Spleen (tissue), 11 donors: ENCODE measurements at regions not wholly inside any gene's neighbourhood (a gene's known extent, or its start where the extent isn't known, plus 50 kb on each side); places are given as distances from the start of the nearest gene placed in this dataset.

Experiments used
- DNase-seq: peaks from one replicate; pipeline ENCODE4 v3.0.0-alpha.2; 2020
- H3K27ac ChIP-seq, 8 donors: fragments of 200-600 bp; sonication (generic) in 7 of 8; 1 replicate in 4 of 8; 2 replicates in 4 of 8; pipeline versions ENCODE4 v1.5.0 to v1.8.0; 2016 to 2021; ENCODE audit warnings: inconsistent platforms in 4 of 8, mild to moderate bottlenecking in 4 of 8, moderate library complexity in 1 of 8
- H3K27me3 ChIP-seq, 7 donors: fragments of 200-600 bp; sonication (generic) in 6 of 7; replicated peaks in 1 of 7; 1 replicate in 4 of 7; 2 replicates in 3 of 7; pipeline versions ENCODE4 v1.5.0 to v1.8.0; 2016 to 2021; ENCODE audit warnings: inconsistent platforms in 3 of 7, mild to moderate bottlenecking in 1 of 7
- H3K36me3 ChIP-seq, 6 donors: fragments of 200-600 bp; sonication (generic) in 5 of 6; 1 replicate in 4 of 6; 2 replicates in 2 of 6; pipeline versions ENCODE4 v1.5.0 to v1.8.0; 2016 to 2021; ENCODE audit warnings: inconsistent platforms in 2 of 6
- H3K4me1 ChIP-seq, 6 donors: fragments of 200-600 bp; sonication (generic) in 5 of 6; 1 replicate in 3 of 6; 2 replicates in 3 of 6; pipeline versions ENCODE4 v1.5.0 to v1.8.0; 2016 to 2021; ENCODE audit warnings: inconsistent platforms in 3 of 6
- H3K4me3 ChIP-seq, 8 donors: fragments of 200-600 bp; sonication (generic) in 7 of 8; 1 replicate in 4 of 8; 2 replicates in 4 of 8; pipeline versions ENCODE4 v1.5.0 to v1.8.0; 2016 to 2021; ENCODE audit warnings: inconsistent platforms in 4 of 8, mild to moderate bottlenecking in 4 of 8, moderate library complexity in 2 of 8
- H3K9me3 ChIP-seq, 8 donors: fragments of 200-600 bp; sonication (generic) in 7 of 8; 1 replicate in 4 of 8; 2 replicates in 4 of 8; pipeline versions ENCODE4 v1.5.0 to v1.8.0; 2016 to 2021; ENCODE audit warnings: inconsistent platforms in 4 of 8
- POLR2A ChIP-seq, 3 donors: fragments of 450-650 bp; IDR thresholded peaks; one replicate each; pipeline ENCODE4 v1.5.1; 2017; ENCODE audit warnings: antibody characterized with exemption in 3 of 3, mild to moderate bottlenecking in 1 of 3
- POLR2AphosphoS5 ChIP-seq, 3 donors: sonication (generic); formaldehyde crosslinking; IDR thresholded peaks; one replicate each; pipeline ENCODE4 v1.5.1; 2017; ENCODE audit warnings: antibody characterized with exemption in 3 of 3
- WGBS, 5 donors: extraction: QIAGEN DNeasy Blood & Tissue Kit in 3 of 5; methylation state at CpG; one replicate each; pipeline versions ENCODE4 v1.1.5 to v1.1.7; 2013 to 2018; 5-methylcytosine and 5-hydroxymethylcytosine counted together
- intact Hi-C: fragments of 100-400 bp; cut with DNase I; formaldehyde crosslinking; loops from one replicate; pipeline ENCODE4 v1.15.0; 2023; ENCODE audit warnings: low total_unique reads
- TF ChIP-seq, protein P1 (sequence below), 11 experiments: fragments of 200-600 bp in 7 of 11; fragments of 450-650 bp in 4 of 11; sonication (generic) in 4 of 11; IDR thresholded peaks in 8 of 11; conservative IDR thresholded peaks in 3 of 11; 1 replicate in 7 of 11; 2 replicates in 4 of 11; pipeline versions ENCODE4 v1.4.0 to v1.8.0; 2016 to 2021; ENCODE audit warnings: antibody characterized with exemption in 11 of 11, inconsistent platforms in 4 of 11, mild to moderate bottlenecking in 1 of 11
- donor health status: healthy with polysubstance abuse.
- donor health status: DM: no; HTN: no; CAD: no; lungs with moderate emphysema.
- donor health status: DM: no; HTN: no; CAD: no.
- donor health status: Bipolar disorder and iron deficiency.
- donor health status: healthy.
- donor health status: DM: no; HTN: no; CAD: no.
- donor health status: DM: yes; HTN: yes; CAD: no.

DNA sequence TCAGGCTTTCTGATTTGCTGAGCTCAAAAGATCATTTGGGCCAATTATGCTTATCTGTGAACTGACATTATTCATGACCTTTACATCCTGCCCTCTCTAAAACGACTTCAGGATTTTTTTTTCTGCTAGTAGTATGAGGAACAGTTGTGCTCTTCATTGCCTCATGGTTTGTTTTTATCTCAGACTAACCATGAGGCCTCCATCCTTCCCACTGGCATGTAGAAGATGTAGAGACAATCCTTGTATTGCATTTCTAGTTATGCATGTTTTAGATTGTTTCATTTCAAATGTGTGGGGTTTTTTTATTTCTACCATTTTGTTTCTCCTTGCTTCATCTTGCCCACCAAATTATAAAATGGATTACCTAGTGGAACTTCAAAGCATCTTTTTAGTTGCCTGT is 82.8 kb upstream of the C1orf87 start:
- 13 to 33% (median 31%) methylated on average over 1 of the region's 1 CpG for WGBS, 5 donors

DNA sequence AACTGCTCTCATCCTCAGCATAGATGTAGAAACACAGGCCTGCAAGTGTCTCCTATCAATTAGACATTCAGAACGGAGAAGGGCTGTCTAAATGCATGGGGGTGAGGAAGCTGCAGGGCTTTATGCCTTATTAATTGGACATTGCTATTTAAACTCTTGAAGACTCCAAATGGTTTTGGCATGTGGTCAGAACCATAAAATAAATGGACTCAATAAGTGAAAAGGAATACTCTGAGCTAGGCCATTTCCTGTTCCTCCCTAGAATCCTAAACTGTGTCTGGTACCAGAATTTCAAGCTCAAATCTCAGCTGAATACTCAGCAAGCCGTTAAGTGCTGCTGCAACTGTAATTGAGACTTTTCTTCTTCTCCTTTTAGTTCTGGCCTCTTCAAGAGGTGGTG is 80.4 kb upstream of the C1orf87 start:
- DNase-seq, result no peak
- intact Hi-C loops, result loop anchor here (10.0 kb wide), 1 partner anchor 891 kb away; no protein-coding TSS in a partner anchor
- H3K4me1 ChIP-seq, result peaks cover 0 to 6% (median 0%) of the 10 kb centered on the region in 6 donors
- H3K9me3 ChIP-seq, result no peaks in the 10 kb centered on the region
- no peaks in the 10 kb centered on the region for H3K27me3 ChIP-seq
- H3K4me3 ChIP-seq, result no peak overlapping the region
- TF ChIP-seq POLR2AphosphoS5 (IDR thresholded peaks at IDR 0.05) (no peak), POLR2A (IDR thresholded peaks at IDR 0.05) (no peak)
- TF ChIP-seq, protein P1, sequence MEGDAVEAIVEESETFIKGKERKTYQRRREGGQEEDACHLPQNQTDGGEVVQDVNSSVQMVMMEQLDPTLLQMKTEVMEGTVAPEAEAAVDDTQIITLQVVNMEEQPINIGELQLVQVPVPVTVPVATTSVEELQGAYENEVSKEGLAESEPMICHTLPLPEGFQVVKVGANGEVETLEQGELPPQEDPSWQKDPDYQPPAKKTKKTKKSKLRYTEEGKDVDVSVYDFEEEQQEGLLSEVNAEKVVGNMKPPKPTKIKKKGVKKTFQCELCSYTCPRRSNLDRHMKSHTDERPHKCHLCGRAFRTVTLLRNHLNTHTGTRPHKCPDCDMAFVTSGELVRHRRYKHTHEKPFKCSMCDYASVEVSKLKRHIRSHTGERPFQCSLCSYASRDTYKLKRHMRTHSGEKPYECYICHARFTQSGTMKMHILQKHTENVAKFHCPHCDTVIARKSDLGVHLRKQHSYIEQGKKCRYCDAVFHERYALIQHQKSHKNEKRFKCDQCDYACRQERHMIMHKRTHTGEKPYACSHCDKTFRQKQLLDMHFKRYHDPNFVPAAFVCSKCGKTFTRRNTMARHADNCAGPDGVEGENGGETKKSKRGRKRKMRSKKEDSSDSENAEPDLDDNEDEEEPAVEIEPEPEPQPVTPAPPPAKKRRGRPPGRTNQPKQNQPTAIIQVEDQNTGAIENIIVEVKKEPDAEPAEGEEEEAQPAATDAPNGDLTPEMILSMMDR (IDR thresholded peaks at IDR 0.05 in 8 of 11, conservative IDR thresholded peaks at IDR 0.05 in 3 of 11), result no peak
- WGBS, 5 donors, result 70 to 79% (median 71%) methylated on average over 2 of the region's 2 CpGs
- no peaks in the 10 kb centered on the region for H3K36me3 ChIP-seq
- peak overlapping the region in 5 of 8 donors; percentile 2 to 45 (median 43) for H3K27ac ChIP-seq

More for the DNA sequence above, 82.8 kb upstream of the C1orf87 start:
- H3K4me1 ChIP-seq, result peaks cover 0 to 6% (median 0%) of the 10 kb centered on the region in 6 donors
- intact Hi-C loops, result loop anchor here (10.0 kb wide), 1 partner anchor 888 kb away; no protein-coding TSS in a partner anchor
- no peaks in the 10 kb centered on the region for H3K27me3 ChIP-seq
- no peak overlapping the region for H3K4me3 ChIP-seq
- DNase-seq, result no peak
- TF ChIP-seq POLR2AphosphoS5 (IDR thresholded peaks at IDR 0.05) (no peak), POLR2A (IDR thresholded peaks at IDR 0.05) (no peak)
- TF ChIP-seq, protein P1 (IDR thresholded peaks at IDR 0.05 in 8 of 11, conservative IDR thresholded peaks at IDR 0.05 in 3 of 11), result no peak
- H3K27ac ChIP-seq, result no peak overlapping the region
- H3K36me3 ChIP-seq, result no peaks in the 10 kb centered on the region
- H3K9me3 ChIP-seq, result no peaks in the 10 kb centered on the region

DNA sequence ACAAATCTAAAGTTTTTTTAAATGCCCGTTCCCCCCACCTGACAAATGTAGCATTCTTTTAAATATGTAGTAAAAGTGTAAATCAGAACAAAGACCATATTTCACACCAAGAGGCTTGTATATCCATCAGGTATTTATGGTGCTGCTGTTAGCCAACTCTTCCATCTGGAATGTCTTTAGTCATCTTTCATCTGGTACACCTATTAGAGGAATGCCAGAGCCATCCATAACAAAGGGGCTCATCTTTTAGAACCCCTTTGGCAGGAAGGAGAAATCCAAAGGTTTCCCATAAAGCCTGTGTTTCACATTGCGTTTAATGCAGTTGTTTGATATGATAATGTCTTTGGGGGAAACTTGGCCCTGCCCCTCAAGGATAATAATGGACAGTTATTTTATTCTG is 79.3 kb upstream of the C1orf87 start:
- WGBS, 5 donors, result 80 to 92% (median 86%) methylated on average over 2 of the region's 2 CpGs
- no peaks in the 10 kb centered on the region for H3K36me3 ChIP-seq
- DNase-seq, result no peak
- TF ChIP-seq POLR2A (IDR thresholded peaks at IDR 0.05) (no peak), POLR2AphosphoS5 (IDR thresholded peaks at IDR 0.05) (no peak)
- TF ChIP-seq, protein P1 (IDR thresholded peaks at IDR 0.05 in 8 of 11, conservative IDR thresholded peaks at IDR 0.05 in 3 of 11), result no peak
- peak overlapping the region in 3 of 8 donors; percentile 10 to 43 (median 22) for H3K27ac ChIP-seq
- H3K27me3 ChIP-seq, result no peaks in the 10 kb centered on the region
- intact Hi-C loops, result loop anchor here (10.0 kb wide), 1 partner anchor 892 kb away; no protein-coding TSS in a partner anchor
- H3K9me3 ChIP-seq, result no peaks in the 10 kb centered on the region
- H3K4me1 ChIP-seq, result peaks cover 0 to 6% (median 0%) of the 10 kb centered on the region in 6 donors
- H3K4me3 ChIP-seq, result no peak overlapping the region

DNA sequence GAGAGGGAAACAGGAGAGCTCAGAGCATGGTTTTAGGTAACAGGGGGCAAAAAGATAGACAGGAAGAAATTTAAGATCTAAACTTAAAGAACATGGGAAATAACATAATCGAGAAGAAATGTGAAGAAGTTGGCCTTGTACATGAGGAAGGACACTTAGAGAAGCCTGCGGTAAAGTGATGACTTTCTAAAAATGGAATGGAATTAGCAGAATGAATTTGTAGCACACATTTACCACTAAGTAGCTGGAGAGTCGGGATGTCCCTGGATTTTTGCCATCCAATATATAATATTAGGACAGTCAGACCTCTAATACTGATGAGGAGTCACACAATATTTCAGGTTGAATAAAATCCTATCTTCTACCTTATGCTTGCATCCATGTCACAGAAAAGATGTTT is 77.7 kb upstream of the C1orf87 start:
- Histone ChIP-seq H3K27ac (peak overlapping the region in 1 of 8 donors; percentile 14), H3K4me3 (no peak overlapping the region), H3K4me1 (peaks cover 0 to 3% (median 0%) of the 10 kb centered on the region in 6 donors), H3K9me3 (no peaks in the 10 kb centered on the region), H3K27me3 (no peaks in the 10 kb centered on the region), H3K36me3 (no peaks in the 10 kb centered on the region)
- no peak for DNase-seq
- WGBS, 5 donors, result 59 to 74% (median 65%) methylated on average over 3 of the region's 3 CpGs
- TF ChIP-seq, protein P1 (IDR thresholded peaks at IDR 0.05 in 8 of 11, conservative IDR thresholded peaks at IDR 0.05 in 3 of 11), result no peak
- no peak for TF ChIP-seq POLR2A (IDR thresholded peaks at IDR 0.05)
- TF ChIP-seq POLR2AphosphoS5 (IDR thresholded peaks at IDR 0.05), result no peak
- intact Hi-C loops, result loop anchor here (10.0 kb wide), 1 partner anchor 893 kb away; no protein-coding TSS in a partner anchor
